ENCODE measurements at regions not wholly inside any gene's neighbourhood (a gene's known extent, or its start where the extent isn't known, plus 50 kb on each side); places are given as distances from the start of the nearest gene placed in this dataset.

GRCh38 chr1:30310966-30311742, 412.2 kb downstream of the MATN1 start:
- no peak for DNase-seq

GRCh38 chr1:30307182-30307581, 416.2 kb downstream of the MATN1 start:
- DNase-seq, result no peak

GRCh38 chr1:30305519-30305918, 417.9 kb downstream of the MATN1 start:
- DNase-seq, result no peak

- no peak for DNase-seq
Observed at GRCh38 chr1:30305061-30305460, 418.3 kb downstream of the MATN1 start.

GRCh38 chr1:30304080-30304479, 419.3 kb downstream of the MATN1 start:
- DNase-seq, result no peak

GRCh38 chr1:30303387-30303786, 420.0 kb downstream of the MATN1 start:
- DNase-seq, result no peak

GRCh38 chr1:30302858-30303257, 420.5 kb downstream of the MATN1 start:
- DNase-seq, result no peak

- no peak for DNase-seq
Observed at GRCh38 chr1:30300669-30301068, 422.7 kb downstream of the MATN1 start.

GRCh38 chr1:30299393-30299792, 424.0 kb downstream of the MATN1 start:
- no peak for DNase-seq

GRCh38 chr1:30295674-30296073, 427.7 kb downstream of the MATN1 start:
- no peak for DNase-seq

GRCh38 chr1:30295266-30295665, 428.1 kb downstream of the MATN1 start:
- no peak for DNase-seq

- no peak for DNase-seq
Observed at GRCh38 chr1:30294508-30294907, 428.9 kb downstream of the MATN1 start.

- no peak for DNase-seq
Observed at GRCh38 chr1:30292451-30292850, 430.9 kb downstream of the MATN1 start.

GRCh38 chr1:30291526-30291925, 431.9 kb downstream of the MATN1 start:
- no peak for DNase-seq

GRCh38 chr1:30290581-30290980, 432.8 kb downstream of the MATN1 start:
- DNase-seq, result no peak

- no peak for DNase-seq
Observed at GRCh38 chr1:30287976-30288375, 435.4 kb downstream of the MATN1 start.

- DNase-seq, result no peak
Observed at GRCh38 chr1:30286988-30287839, 436.2 kb downstream of the MATN1 start.

- DNase-seq, result no peak
Observed at GRCh38 chr1:30286241-30286987, 437.0 kb downstream of the MATN1 start.

GRCh38 chr1:30285501-30285932, 437.9 kb downstream of the MATN1 start:
- no peak for DNase-seq

GRCh38 chr1:30284728-30285475, 438.5 kb downstream of the MATN1 start:
- no peak for DNase-seq

- DNase-seq, result no peak
Observed at GRCh38 chr1:30284226-30284625, 439.2 kb downstream of the MATN1 start.

- no peak for DNase-seq
Observed at GRCh38 chr1:30283199-30283962, 440.0 kb downstream of the MATN1 start.
